ENCODE measurements at regions not wholly inside any gene's neighbourhood (a gene's known extent, or its start where the extent isn't known, plus 50 kb on each side); places are given as distances from the start of the nearest gene placed in this dataset.
"Not testable (repeated sequence)": the region's sequence is repeated elsewhere in the genome, so short reads cannot be mapped to it uniquely, and the experiment has no call there.

DNA sequence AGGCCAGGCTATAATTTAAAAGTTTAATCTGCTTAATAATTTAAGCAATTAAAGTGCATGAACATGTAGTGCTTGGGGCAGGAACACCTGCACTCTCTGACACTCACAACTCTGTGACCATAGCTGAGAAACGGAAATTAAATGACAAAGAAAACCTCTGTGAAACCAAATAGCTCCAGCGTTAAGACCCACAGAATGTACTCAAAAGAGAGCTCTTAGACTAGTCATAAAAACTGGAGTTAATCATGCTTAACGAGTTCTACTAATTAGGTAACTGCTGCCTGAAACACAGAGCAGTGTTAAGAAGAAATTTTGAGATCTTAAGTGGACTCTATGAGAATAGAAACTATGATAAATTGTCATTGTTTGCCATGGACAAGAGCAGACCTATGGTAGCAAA lies 174.4 kb upstream of the SPIN4 start:
- Histone ChIP-seq H3K4me2 (ENCODE audit: low read length) (peak overlapping the region; percentile 21; the same call in 1 of the 2 replicates), H3K27me3 (ENCODE audit: control insufficient read depth, low read length) (no peaks in the 10 kb centered on the region), H3K79me2 (ENCODE audit: control insufficient read depth, low read length) (peaks cover 3% of the 10 kb centered on the region; the same call in 1 of the 2 replicates), H3K4me1 (ENCODE audit: control insufficient read depth, low read length) (peaks cover 8% of the 10 kb centered on the region), H3F3A (ENCODE audit: control insufficient read depth, insufficient read depth) (no peaks in the 10 kb centered on the region), H3K4me3 (ENCODE audit: low read length) (no peak overlapping the region), H3K9me3 (ENCODE audit: control insufficient read depth, insufficient read depth, low read length) (no peaks in the 10 kb centered on the region), H3K27ac (ENCODE audit: low read depth, low read length) (peak overlapping the region; percentile 42), H3K36me3 (ENCODE audit: control insufficient read depth, low read length) (no peaks in the 10 kb centered on the region), H4K20me1 (ENCODE audit: control insufficient read depth, insufficient read depth, low read depth, low read length) (no peaks in the 10 kb centered on the region), H3K9me2 (replicated peaks; ENCODE audit: control insufficient read depth, low read length) (no peaks in the 10 kb centered on the region)
- TF ChIP-seq, protein P1, sequence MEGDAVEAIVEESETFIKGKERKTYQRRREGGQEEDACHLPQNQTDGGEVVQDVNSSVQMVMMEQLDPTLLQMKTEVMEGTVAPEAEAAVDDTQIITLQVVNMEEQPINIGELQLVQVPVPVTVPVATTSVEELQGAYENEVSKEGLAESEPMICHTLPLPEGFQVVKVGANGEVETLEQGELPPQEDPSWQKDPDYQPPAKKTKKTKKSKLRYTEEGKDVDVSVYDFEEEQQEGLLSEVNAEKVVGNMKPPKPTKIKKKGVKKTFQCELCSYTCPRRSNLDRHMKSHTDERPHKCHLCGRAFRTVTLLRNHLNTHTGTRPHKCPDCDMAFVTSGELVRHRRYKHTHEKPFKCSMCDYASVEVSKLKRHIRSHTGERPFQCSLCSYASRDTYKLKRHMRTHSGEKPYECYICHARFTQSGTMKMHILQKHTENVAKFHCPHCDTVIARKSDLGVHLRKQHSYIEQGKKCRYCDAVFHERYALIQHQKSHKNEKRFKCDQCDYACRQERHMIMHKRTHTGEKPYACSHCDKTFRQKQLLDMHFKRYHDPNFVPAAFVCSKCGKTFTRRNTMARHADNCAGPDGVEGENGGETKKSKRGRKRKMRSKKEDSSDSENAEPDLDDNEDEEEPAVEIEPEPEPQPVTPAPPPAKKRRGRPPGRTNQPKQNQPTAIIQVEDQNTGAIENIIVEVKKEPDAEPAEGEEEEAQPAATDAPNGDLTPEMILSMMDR (IDR thresholded peaks at IDR 0.05; ENCODE audit: low read depth, low read length, poor library complexity, severe bottlenecking) = no peak

DNA sequence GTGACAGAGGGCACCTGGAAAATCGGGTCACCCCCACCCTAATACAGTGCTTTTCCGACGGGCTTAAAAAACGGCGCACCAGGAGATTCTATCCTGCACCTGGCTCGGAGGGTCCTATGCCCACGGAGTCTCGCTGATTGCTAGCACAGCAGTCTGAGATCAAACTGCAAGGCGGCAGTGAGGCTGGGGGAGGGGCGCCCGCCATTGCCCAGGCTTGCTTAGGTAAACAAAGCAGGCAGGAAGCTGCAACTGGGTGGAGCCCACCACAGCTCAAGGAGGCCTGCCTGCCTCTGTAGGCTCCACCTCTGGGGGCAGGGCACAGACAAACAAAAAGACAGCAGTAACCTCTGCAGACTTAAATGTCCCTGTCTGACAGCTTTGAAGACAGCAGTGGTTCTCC lies 168.2 kb upstream of the SPIN4 start:
- not testable (repeated sequence) for H3K27me3 ChIP-seq (ENCODE audit: control insufficient read depth, low read length); H3K4me2 ChIP-seq (ENCODE audit: low read length)

DNA sequence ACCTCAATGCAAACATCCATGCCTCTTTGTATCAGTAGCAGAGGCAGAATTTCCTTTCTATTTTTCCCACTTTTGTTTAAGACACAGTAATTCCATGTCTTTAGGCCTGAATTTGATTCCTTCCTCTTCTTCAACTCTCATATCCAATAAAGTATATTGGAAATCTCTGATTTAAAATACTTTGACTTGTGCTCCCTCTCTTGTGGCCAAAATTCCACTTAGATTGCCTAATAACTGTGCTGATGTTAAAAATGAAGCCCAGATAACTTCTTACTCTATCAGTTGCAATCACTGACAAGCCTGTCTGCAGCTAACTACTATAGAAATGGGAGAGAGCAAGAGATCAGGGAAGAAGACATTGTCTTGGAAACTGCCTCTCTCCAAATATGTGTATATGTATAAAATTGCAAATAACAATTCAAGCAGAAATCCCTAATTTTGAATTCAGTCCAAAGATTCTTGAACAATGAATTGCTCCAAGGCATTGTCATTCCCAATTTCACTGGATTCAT lies 163.5 kb upstream of the SPIN4 start:
- Histone ChIP-seq H3K79me2 (ENCODE audit: control insufficient read depth, low read length) (no peaks in the 10 kb centered on the region), H3K4me3 (ENCODE audit: low read length) (no peak overlapping the region), H3K9me3 (ENCODE audit: control insufficient read depth, insufficient read depth, low read length) (no peaks in the 10 kb centered on the region), H4K20me1 (ENCODE audit: control insufficient read depth, insufficient read depth, low read depth, low read length) (no peaks in the 10 kb centered on the region), H3K36me3 (ENCODE audit: control insufficient read depth, low read length) (no peaks in the 10 kb centered on the region), H3K27me3 (ENCODE audit: control insufficient read depth, low read length) (no peaks in the 10 kb centered on the region), H3K27ac (ENCODE audit: low read depth, low read length) (no peak overlapping the region), H3K9me2 (replicated peaks; ENCODE audit: control insufficient read depth, low read length) (no peaks in the 10 kb centered on the region), H3K4me2 (ENCODE audit: low read length) (no peak overlapping the region), H3K4me1 (ENCODE audit: control insufficient read depth, low read length) (no peaks in the 10 kb centered on the region), H3F3A (ENCODE audit: control insufficient read depth, insufficient read depth) (no peaks in the 10 kb centered on the region)
- TF ChIP-seq EZH2phosphoT487 (IDR thresholded peaks at IDR 0.05; ENCODE audit: borderline replicate concordance, low read length) = no peak
- TF ChIP-seq, protein P1 (IDR thresholded peaks at IDR 0.05; ENCODE audit: low read depth, low read length, poor library complexity, severe bottlenecking) = no peak

More for the DNA sequence above, 168.2 kb upstream of the SPIN4 start:
- H3K4me3 ChIP-seq (ENCODE audit: low read length); H3K9me2 ChIP-seq (replicated peaks; ENCODE audit: control insufficient read depth, low read length); H3K4me1 ChIP-seq (ENCODE audit: control insufficient read depth, low read length); H3K9me3 ChIP-seq (ENCODE audit: control insufficient read depth, insufficient read depth, low read length); H4K20me1 ChIP-seq (ENCODE audit: control insufficient read depth, insufficient read depth, low read depth, low read length); H3K27ac ChIP-seq (ENCODE audit: low read depth, low read length); H3K36me3 ChIP-seq (ENCODE audit: control insufficient read depth, low read length); H3F3A ChIP-seq (ENCODE audit: control insufficient read depth, insufficient read depth); H3K79me2 ChIP-seq (ENCODE audit: control insufficient read depth, low read length): not testable (repeated sequence)

DNA sequence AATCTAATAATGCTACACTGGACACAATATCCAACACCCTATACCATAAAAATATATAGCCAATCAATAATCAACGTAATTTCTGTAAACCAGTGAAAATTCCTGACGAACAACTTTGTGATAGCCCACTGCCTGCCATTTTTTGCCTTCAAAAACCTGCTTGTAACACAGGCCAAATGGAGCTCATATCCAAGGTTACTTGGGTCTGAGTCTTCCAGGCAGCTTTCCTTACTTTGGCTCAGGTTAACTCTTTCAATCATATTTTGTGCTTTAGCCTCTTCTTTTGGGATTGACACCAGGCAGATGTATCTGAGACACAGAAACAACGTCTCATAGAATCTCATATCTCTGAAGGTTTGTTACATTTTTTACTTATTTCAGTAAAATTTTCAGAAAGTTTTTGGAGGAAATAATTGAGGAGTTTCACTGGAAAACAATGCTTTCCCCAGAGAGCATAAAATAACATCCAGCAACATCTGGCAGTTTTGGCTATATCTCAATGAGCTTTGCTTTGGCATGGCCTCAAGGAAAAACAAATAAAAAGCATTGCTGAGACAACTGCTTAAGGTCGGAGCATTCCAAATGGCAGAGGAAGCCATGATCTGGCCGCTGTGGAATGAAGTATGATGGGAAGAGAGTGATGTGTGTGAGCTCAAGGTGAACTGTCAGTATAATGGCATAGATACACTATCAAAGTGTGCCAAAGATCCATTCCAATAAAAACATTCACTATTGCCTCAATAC lies 162.9 kb upstream of the SPIN4 start:
- H3K4me3 ChIP-seq (ENCODE audit: low read length) = no peak overlapping the region
- H3K4me2 ChIP-seq (ENCODE audit: low read length) = no peak overlapping the region
- H3K27ac ChIP-seq (ENCODE audit: low read depth, low read length) = no peak overlapping the region
- H3K36me3 ChIP-seq (ENCODE audit: control insufficient read depth, low read length) = no peaks in the 10 kb centered on the region
- TF ChIP-seq, protein P1 (IDR thresholded peaks at IDR 0.05; ENCODE audit: low read depth, low read length, poor library complexity, severe bottlenecking) = no peak
- no peak for TF ChIP-seq EZH2phosphoT487 (IDR thresholded peaks at IDR 0.05; ENCODE audit: borderline replicate concordance, low read length)
- no peaks in the 10 kb centered on the region for H3F3A ChIP-seq (ENCODE audit: control insufficient read depth, insufficient read depth)
- no peaks in the 10 kb centered on the region for H3K9me3 ChIP-seq (ENCODE audit: control insufficient read depth, insufficient read depth, low read length)
- no peaks in the 10 kb centered on the region for H3K4me1 ChIP-seq (ENCODE audit: control insufficient read depth, low read length)
- no peaks in the 10 kb centered on the region for H3K79me2 ChIP-seq (ENCODE audit: control insufficient read depth, low read length)
- no peaks in the 10 kb centered on the region for H3K9me2 ChIP-seq (replicated peaks; ENCODE audit: control insufficient read depth, low read length)
- H4K20me1 ChIP-seq (ENCODE audit: control insufficient read depth, insufficient read depth, low read depth, low read length) = no peaks in the 10 kb centered on the region
- no peaks in the 10 kb centered on the region for H3K27me3 ChIP-seq (ENCODE audit: control insufficient read depth, low read length)
